Sciatic nerve (tissue), 2 donors: ENCODE measurements at regions not wholly inside any gene's neighbourhood (a gene's known extent, or its start where the extent isn't known, plus 50 kb on each side); places are given as distances from the start of the nearest gene placed in this dataset.
"Not testable (repeated sequence)": the region's sequence is repeated elsewhere in the genome, so short reads cannot be mapped to it uniquely, and the experiment has no call there.

Experiments used
- ATAC-seq: fragments of 200-7000 bp; cut with Tn5 transposase; one replicate; pipeline ENCODE4 v1.9.1; 2020; ENCODE audit warnings: mild to moderate bottlenecking, moderate library complexity
- DNase-seq: peaks from one replicate; pipeline ENCODE4 v3.0.0-alpha.2; 2020; ENCODE audit warnings: low spot score
- intact Hi-C: fragments of 100-400 bp; cut with DNase I; formaldehyde crosslinking; loops from one replicate; pipeline ENCODE4 v1.14.2; 2022
- donor health status: DM: no; HTN: no; CAD: no.
- donor health status: DM: no; HTN: no; CAD: no.

DNA sequence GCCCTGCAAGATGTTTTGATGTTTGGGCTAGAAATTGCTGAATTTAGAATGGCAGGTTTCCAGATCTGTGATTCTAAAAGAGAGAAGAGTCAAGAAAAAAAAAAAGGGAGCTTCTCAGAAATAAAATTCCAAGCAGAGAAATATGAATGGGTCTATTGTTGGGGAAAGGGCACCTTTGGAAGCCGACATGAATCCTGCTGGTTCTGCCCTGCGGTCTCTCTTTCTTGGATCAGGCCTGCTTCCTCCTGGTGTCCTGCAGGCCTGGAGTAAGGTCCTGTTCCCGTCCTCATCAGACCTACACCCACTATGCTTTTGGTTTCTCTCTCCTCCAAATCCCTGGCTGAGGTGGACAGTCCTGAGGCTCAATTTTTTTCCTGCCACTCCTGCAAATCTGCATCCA, 109.8 kb upstream of the TRIM2 start:
- intact Hi-C loops = no loop called here
- DNase-seq = no peak
- peak; percentile 70 for ATAC-seq

DNA sequence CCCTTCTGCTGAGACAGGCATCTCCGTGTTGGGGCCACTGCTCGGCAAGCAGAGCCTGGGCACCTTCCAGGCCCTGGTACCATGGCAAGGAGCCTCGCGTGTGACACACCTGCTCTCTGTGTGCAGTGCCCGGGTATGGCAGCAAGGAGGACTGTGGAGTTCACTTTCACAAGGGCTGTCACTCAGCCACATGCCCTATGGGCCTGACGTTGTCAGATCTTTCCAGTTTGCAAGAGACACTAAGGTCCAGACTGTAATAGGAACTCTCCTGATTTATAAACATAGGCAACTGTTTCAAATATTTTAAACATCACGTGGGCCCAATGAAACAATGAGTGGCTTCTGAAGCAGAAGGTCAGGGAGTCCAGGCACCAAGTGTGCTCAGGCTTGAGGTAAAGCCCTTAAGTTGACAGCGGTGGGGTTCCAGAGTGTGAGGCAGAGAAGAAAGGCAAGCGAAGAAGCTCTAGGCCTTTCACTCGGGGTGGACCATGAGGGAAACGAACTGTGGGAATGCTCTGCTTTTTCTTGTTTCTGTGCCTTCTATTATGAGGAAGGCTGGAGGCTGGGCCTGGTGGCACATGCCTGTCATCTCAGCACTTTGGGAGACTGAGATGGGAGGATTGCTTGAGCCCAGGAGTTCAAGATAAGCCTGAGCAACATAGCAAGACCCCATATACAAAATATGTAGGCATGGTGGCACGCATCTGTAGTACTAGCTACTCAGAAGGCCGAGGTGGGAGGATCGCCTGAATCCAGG, 108.6 kb upstream of the TRIM2 start:
- intact Hi-C loops = no loop called here
- DNase-seq = no peak
- no peak for ATAC-seq

DNA sequence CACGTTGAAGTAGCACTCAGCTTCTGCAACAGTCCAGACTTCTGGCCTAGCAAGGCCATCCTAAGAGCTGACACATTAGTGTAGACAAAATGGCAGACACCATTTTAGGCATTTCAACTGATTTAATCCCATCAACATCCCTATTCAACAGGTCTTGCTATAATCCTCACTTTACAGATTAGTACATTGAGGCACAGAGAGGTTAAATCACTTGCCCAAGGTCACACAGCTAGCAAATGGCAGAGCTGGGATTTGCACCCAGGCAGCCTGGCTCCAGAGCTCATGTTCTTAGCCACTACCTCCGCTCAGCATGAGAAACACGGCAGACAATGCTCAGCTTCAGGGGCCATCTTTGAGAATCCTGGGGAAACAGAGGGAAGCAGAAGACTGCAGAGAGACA, 107.9 kb upstream of the TRIM2 start:
- intact Hi-C loops = no loop called here
- ATAC-seq = no peak
- DNase-seq = no peak

DNA sequence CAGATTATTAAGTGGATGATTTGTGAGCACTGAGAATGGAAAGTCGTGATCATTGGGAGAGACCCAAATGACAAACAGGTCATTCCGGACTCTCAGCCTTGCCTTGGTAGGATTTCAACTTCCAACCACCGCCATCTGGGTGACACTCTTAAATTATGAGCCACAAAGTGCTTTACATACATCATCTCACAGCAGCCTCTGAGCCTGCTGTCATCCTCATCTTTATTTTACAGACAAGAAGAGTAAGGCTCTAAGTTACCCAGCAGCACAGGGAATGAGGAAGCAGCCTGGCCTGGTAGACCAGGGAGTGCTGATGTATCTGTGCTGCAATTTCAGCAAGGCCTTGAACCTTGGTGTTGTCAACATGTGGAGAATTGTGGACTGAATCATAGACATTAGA, 105.8 kb upstream of the TRIM2 start:
- ATAC-seq = no peak
- intact Hi-C loops = no loop called here

DNA sequence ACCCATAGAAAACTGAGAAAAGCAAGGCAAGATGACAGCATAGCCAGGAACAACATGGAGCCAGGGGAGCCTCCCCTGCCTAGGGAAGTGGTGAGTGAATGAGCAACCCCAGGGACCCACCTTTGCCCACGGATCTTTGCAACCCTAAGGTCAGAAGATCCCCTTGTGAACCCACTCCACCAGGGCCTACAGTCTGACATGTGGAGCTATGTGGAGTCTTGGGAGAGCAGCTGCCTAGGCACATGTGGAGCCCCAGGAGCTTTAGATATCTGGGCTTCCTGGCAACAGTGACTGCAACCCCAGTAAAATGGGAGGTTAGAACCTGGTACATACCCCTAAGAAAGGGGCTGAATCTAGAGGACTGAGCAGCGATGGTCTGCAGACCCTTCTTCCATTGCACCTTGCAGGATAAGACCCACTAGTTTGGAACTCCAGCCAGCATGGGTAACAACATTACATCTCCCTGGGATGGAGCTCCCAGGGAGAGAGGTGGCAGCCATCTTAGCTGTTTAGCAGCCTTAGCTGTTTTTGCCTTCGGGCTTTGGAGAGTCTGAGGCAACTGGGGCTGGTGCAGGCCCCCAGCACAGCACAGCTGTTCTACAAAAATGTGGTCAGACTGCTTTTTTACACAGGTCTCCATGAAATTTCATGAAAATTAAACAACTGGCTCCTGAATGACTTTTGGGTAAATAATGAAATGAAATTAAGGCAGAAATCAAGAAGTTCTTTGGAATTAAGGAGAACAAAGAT, 104.7 kb upstream of the TRIM2 start:
- no peak for ATAC-seq
- DNase-seq = peak; percentile 23
- intact Hi-C loops = no loop called here

More for the DNA sequence above, 105.8 kb upstream of the TRIM2 start:
- no peak for DNase-seq

DNA sequence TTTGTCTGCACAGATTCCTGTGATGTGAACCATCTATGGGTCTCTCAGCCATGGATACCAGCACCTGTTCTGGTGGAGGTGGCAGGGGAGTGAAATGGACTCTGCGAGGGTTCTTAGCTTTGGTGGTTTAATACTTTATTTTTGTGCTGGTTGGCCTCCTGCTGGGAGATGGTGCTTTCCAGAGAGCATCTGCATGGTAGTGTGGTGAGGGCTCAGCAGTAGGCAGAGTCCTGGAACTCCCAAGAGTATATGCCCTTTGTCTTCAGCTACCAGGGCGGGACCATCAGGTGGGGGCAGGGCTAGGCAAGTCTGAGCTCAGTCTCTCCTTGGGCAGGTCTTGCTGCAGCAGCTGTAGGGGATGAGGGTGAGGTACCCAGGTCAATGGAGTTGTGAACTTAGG, 97.5 kb upstream of the TRIM2 start:
- intact Hi-C loops, ATAC-seq, DNase-seq: not testable (repeated sequence)

DNA sequence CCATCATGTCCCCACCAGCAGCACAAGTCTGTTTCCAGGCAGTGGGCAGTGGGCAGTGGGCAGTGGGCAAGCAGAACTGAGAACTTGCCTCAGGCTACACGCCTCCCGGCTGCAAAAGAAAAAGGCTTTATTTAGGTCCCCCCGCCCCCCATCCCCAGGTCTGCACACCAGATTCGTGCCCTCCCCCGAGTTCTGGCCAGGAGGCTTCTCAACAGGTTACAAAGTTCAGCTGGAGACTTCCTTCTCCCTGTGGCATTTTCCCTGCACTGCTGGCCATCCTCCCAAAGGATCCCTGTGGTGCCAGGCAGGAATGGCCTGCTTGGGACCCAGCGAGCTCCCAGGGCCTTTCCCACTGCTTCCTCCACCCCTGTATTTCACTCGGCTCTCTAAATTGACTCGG, 97.0 kb upstream of the TRIM2 start:
- no peak for ATAC-seq
- intact Hi-C loops = no loop called here
- no peak for DNase-seq

DNA sequence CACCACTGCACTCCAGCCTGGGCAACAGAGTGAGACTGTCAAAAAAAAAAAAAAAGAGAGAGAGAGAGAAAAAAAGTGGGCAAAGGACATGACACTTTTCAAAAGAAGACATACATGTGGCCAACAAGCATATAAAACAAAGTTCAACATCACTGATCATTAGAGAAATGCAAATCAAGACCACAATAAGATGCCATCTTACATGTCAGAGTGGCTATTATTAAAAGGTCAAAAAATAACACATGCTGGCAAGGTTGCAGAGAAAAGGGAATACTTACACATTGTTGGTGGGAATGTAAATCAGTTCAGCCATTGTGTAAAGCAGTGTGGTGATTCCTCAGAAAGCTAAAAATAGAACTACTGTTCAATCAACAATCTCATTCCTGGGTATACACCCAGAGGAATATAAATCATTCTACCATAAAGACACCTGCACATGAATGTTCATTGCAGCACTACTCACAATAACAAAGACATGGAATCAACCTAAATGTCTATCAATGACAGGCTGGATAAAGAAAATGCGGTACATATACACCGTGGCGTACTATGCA, 94.9 kb upstream of the TRIM2 start:
- intact Hi-C loops = no loop called here
- ATAC-seq (no peak), DNase-seq (no peak)

DNA sequence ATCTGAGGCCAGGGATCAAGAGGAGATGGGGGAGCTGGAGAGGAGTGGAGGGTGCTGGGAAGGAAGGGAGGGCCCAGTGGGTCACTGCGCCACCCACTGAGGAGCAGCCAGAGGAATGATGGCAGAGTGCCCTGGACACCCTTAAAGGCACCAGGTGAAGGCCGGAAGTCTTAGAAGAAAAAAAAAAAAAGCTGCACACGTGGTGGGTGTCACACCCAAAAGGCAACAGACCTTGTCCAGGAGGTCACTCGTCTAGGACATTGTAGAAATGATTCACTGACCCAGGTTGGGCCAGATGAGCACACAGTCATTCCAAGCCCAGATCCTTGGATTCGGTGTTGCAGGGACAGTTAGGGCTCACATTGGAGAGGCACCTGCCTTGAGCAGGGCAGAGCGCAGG, 93.5 kb upstream of the TRIM2 start:
- DNase-seq (no peak), ATAC-seq (no peak)
- intact Hi-C loops = no loop called here

DNA sequence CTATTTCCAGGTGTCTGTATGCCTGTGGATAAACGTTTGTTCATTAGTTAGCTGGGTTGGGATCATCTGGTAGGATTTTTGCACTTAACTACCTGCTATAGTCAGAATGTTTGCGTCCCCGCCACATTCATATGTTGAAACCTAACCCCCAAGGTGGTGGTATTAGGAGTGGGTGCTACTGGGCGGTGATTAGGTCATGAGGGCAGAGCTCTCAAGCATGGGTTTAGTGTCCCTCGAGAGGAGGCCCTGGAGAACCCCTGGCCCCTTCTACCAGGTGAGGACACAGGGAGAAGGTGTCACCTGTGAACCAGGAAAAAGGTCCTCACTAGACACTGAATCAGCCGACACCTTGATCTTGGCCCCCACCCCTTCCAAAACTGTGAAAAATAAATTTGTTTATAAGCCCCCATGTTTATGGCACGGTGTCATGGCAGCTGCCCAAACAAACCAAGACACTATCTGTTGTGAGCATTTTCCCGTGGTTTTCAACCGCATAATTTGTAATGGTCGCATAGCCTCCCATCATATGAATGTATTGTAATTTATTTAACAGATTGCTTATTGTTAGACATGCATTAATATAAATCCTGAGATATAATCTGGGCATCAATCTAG, 92.7 kb upstream of the TRIM2 start:
- DNase-seq = no peak
- intact Hi-C loops = no loop called here
- no peak for ATAC-seq

DNA sequence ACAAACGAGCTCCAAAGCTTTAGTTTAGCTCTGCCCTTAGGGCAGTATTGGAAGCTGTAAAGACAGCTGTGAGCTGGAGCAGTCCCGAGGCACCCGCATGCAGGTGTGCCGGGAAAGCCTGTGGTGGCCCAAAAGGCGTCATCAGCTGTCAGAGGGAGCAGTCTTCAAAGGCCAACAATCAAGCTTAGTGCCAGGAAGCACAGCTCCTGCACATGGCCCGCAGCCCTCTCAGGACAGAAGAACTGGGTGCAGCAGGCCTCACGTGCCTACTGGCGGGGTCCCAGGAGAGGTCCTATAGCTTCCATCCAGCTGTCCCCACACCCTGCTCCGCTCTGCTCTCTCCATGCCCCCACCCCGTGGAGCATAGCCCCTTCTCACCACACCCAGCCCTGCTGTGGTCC, 92.2 kb upstream of the TRIM2 start:
- DNase-seq = no peak
- intact Hi-C loops = no loop called here
- no peak for ATAC-seq

DNA sequence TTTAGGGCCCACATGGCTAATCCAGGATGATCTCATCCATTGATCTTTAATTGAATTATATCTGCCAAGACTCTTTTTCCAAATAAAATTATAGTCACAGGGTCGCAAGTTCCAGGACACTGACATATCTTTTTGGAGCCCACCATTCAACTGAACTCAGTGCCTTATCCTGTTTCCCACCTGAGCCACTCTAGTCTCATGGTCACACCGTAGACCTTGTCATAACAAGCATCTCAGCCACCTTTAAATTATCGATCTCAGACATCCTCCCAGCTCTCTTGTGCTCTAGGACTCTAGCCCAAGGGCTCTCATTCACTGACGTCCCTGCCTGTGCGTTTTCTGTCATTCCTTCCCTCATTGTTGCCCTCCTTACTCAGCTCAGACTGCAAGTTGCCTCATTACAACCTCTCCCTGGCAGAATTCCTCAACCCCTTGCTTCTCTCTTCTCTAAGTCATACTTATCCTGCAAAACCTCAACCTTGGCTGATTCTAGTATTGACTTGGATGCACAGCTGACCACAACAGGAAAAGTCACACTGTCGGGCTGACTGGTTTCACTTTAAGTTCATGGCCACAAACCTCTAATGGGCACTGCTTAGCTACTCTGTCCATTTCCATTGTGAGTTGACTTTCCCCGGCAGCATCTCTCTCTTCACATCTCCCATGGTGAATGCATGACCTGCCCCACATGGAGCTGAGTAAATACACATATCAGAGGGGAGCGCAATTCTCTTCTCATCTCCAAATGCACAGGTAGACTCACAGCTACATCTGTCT, 91.0 kb upstream of the TRIM2 start:
- intact Hi-C loops = no loop called here

DNA sequence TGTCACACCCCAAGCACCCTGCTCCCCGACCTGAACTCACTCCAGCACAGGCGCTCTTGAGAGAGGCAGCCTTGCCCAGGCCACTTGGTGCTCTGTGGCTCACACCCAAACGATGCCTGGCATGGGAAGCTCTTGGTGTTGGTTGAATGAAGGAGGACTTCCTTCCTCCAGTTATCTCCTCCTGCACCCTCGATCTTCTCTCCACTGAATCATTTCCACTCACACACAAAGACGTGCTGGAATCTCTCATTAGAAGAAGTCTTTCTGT, 90.5 kb upstream of the TRIM2 start:
- DNase-seq (no peak), ATAC-seq (no peak)
- intact Hi-C loops = no loop called here

More for the DNA sequence above, 91.0 kb upstream of the TRIM2 start:
- ATAC-seq = no peak
- DNase-seq = no peak

DNA sequence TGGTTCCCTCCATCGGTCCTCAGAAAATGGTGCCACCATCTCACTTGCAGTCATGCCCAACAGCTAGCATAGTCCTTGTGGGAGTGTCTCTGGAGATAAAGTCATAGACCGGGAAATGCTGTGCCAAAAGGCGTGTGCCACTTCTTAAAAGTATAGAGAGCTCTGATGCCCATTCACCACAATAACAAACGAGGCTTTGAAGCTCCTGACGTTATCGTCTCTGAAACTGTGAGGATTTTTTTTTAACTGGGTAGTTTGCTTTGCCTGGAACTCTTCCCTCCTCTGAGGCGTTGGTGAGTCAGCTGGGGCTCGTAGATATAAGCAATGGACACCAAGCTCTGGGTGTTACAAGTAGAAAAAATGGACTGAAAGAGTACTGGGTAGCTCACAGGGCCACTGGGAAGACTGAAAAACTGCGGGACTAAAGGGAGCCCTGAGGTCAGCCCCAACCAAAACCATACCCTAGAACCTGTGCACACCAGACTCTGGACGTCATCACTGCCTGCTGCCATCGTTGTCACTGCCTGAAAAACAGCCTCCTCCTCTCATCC, 89.4 kb upstream of the TRIM2 start:
- DNase-seq (no peak), ATAC-seq (no peak)
- intact Hi-C loops = no loop called here

DNA sequence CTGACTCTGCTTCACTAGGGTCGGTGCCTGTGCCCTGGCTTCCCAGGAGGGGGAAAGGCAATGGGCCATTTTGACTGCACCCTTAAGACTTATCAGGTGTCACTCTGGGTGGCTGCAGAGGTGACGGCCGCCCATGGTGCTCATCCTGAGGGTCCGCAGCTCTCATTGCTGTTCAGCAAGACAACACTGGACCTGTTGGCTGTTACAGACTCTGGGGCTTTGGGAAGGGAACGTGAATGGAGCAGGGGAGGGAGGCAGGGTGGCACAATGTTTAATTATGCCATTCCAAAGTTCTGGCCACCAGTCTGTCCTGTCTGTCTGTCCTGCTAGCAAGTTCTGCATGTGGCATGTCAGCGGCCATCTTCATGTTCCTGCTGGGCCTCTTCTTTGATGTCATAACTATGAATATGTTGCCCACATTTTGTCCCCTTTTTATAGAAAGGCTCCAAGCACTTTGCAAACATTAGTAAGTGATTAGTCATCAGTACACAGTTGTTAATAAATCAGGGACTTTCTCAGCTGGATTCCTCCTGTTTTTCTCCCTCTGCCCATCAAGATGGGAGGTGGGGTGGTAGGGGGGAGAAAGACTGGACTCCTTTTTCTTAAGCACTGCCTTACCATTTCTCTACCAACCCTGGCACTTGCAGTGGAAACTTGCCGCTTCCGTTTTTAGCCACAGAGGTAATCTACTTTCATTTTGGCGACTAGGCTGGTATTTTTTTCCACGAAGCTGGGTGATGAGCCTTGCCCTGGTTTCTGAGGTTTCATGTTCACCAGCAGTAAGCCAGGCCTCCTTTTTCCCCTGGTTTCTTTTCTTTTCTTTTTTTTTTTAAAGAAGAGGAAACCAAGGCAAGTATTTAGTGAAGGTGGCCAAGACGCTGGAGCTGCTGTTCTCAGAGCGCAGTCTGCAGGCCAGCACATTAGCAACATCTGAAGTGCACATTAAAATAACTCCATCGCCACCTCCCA, 88.6 kb upstream of the TRIM2 start:
- ATAC-seq (no peak), DNase-seq (no peak)
- intact Hi-C loops = no loop called here

DNA sequence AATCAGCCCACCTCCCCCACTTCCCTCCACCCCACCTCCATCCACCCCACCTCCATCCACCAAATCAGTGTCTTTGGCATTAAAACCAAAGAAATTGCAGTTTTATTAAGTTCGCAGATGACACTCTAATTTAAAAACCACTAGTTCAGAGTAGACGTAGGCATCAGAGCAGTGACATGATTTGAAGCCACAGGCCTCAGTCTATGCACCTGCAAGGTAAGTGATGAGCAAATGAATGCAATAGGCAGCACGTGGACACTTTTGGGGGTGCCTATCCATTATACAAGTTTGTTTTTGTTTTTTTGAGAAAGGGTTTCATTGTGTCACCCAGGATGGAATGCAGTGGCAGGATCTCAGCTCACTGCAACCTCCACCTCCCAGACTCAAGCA, 88.0 kb upstream of the TRIM2 start:
- no peak for ATAC-seq
- DNase-seq = no peak
- intact Hi-C loops = no loop called here

DNA sequence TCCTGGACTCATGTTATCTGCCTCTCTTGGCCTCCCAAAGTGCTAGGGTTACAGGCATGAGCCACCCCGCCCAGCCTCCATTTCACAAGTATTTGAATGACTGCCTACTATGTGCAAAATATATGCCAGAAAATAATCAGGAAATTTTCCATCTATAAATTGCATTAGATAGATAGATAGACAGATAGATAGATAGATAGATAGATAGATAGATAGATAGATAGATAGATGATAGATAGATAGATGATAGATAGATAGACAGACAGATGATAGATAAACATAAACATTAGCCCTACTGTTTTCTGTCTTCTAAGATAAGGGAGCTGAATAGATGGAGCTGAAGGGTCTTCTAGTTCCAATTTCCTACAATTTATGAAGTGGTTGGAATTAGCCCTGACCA, 87.4 kb upstream of the TRIM2 start:
- ATAC-seq (no peak), DNase-seq (no peak)
- intact Hi-C loops = no loop called here

DNA sequence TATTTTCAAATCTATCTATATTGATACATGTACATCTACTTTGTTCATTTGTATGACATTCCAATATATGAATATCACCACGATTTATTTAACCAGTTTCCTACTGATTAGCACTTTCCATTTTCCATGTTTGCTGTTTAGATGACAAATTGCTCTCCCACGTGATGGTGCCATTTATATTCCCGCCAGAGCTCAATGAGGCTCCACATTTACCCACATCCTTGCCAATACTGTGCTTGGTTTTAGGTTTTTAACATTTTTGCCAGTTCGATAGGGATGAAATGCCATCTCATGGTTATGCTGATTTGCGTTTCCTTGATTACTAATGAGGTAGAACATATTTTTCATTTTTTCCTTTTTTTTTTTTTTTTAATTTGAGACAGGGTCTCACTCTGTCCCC, 86.7 kb upstream of the TRIM2 start:
- no peak for ATAC-seq
- intact Hi-C loops = no loop called here
- DNase-seq = no peak
